Ovary (tissue), 7 donors: ENCODE measurements at regions not wholly inside any gene's neighbourhood (a gene's known extent, or its start where the extent isn't known, plus 50 kb on each side); places are given as distances from the start of the nearest gene placed in this dataset.

Experiments
- DNase-seq, 5 donors: peaks; one replicate each; pipeline ENCODE4 v3.0.0-alpha.2; 2019 to 2020
- H3K27ac ChIP-seq, 2 donors: fragments of 200-600 bp; one replicate each; pipeline versions ENCODE4 v1.5.1 to v1.8.0; 2019 to 2022
- H3K27me3 ChIP-seq: fragments of 200-600 bp; one replicate; pipeline ENCODE4 v1.8.0; 2022
- H3K36me3 ChIP-seq: fragments of 200-600 bp; sonication (generic); one replicate; pipeline ENCODE4 v1.5.1; 2019
- H3K4me1 ChIP-seq: one replicate; pipeline ENCODE4 v1.8.1; 2013; ENCODE audit warnings: mild to moderate bottlenecking, moderate library complexity; ENCODE audit not compliant: insufficient read depth
- H3K4me3 ChIP-seq: fragments of 200-600 bp; sonication (generic); one replicate; pipeline ENCODE4 v1.5.1; 2017
- H3K9me3 ChIP-seq, 2 donors: fragments of 200-600 bp in 1 of 2; sonication (generic) in 1 of 2; one replicate each; pipeline versions ENCODE4 v1.5.1 to v1.8.1; 2013 to 2019; ENCODE audit warnings: mild to moderate bottlenecking in 1 of 2, moderate library complexity in 1 of 2
- CTCF ChIP-seq, 3 donors: fragments of 450-650 bp in 2 of 3; fragments of 200-600 bp in 1 of 3; IDR thresholded peaks; one replicate each; pipeline versions ENCODE4 v1.5.1 to v1.8.0; 2016 to 2022; ENCODE audit warnings: antibody characterized with exemption in 3 of 3, mild to moderate bottlenecking in 1 of 3
- EP300 ChIP-seq: sonication (generic); formaldehyde crosslinking; IDR thresholded peaks from one replicate; pipeline ENCODE4 v1.6.1; 2017; ENCODE audit warnings: antibody characterized with exemption
- POLR2A ChIP-seq: fragments of 450-650 bp; IDR thresholded peaks from one replicate; pipeline ENCODE4 v1.6.1; 2017; ENCODE audit warnings: antibody characterized with exemption, mild to moderate bottlenecking, moderate library complexity
- WGBS, 3 donors: extraction: QIAGEN DNeasy Blood & Tissue Kit in 1 of 3; methylation state at CpG; one replicate each; pipeline versions ENCODE4 v1.1.5 to v1.1.7; 2013 to 2017; 5-methylcytosine and 5-hydroxymethylcytosine counted together
- intact Hi-C, 4 donors: fragments of 100-400 bp; cut with DNase I; formaldehyde crosslinking; loops; one replicate each; pipeline versions ENCODE4 v1.11.0 to v1.15.1; 2022 to 2023
- donor health status: DM: no; HTN: no; CAD: no; lungs with moderate emphysema.
- donor health status: DM: no; HTN: no; CAD: no.
- donor health status: Bipolar disorder and iron deficiency.
- donor health status: DM: no; HTN: no; CAD: no.
- donor health status: DM: yes; HTN: yes; CAD: no.

GRCh38 chr7:96484845-96485244 lies 162.9 kb upstream of the SLC25A13 start:
- H3K27ac ChIP-seq, result no peak overlapping the region
- H3K4me1 ChIP-seq, result peaks cover under 1% of the 10 kb centered on the region
- H3K9me3 ChIP-seq, result no peaks in the 10 kb centered on the region
- TF ChIP-seq CTCF (IDR thresholded peaks at IDR 0.05) (no peak), POLR2A (no peak)
- no peak for DNase-seq
- no peaks in the 10 kb centered on the region for H3K27me3 ChIP-seq
- no peak overlapping the region for H3K4me3 ChIP-seq
- intact Hi-C loops, result no loop called here
- H3K36me3 ChIP-seq, result no peaks in the 10 kb centered on the region
- 27 to 70% (median 33%) methylated on average over 1 of the region's 1 CpG for WGBS, 3 donors

GRCh38 chr7:96484091-96484490 lies 162.2 kb upstream of the SLC25A13 start:
- Histone ChIP-seq H3K36me3 (no peaks in the 10 kb centered on the region), H3K9me3 (no peaks in the 10 kb centered on the region), H3K27me3 (no peaks in the 10 kb centered on the region), H3K4me1 (no peaks in the 10 kb centered on the region), H3K4me3 (no peak overlapping the region), H3K27ac (no peak overlapping the region)
- TF ChIP-seq POLR2A (no peak), EP300 (no peak), CTCF (IDR thresholded peaks at IDR 0.05) (no peak)
- WGBS, 3 donors, result 92 to 96% (median 94%) methylated on average over 2 of the region's 2 CpGs
- intact Hi-C loops, result no loop called here
- no peak for DNase-seq

- no peak for DNase-seq
- Histone ChIP-seq H3K36me3 (no peaks in the 10 kb centered on the region), H3K4me3 (no peak overlapping the region), H3K4me1 (no peaks in the 10 kb centered on the region), H3K27ac (no peak overlapping the region), H3K9me3 (no peaks in the 10 kb centered on the region), H3K27me3 (no peaks in the 10 kb centered on the region)
- WGBS, 3 donors, result 21 to 61% (median 36%) methylated on average over 1 of the region's 1 CpG
- intact Hi-C loops, result no loop called here
- TF ChIP-seq EP300 (no peak), POLR2A (no peak), CTCF (IDR thresholded peaks at IDR 0.05) (no peak)
Observed at GRCh38 chr7:96481796-96482195, 159.9 kb upstream of the SLC25A13 start.

- no peak for TF ChIP-seq CTCF (IDR thresholded peaks at IDR 0.05)
- TF ChIP-seq POLR2A, result no peak
- no peak for TF ChIP-seq EP300
- DNase-seq, result no peak
- intact Hi-C loops, result no loop called here
- H3K4me3 ChIP-seq, result no peak overlapping the region
- no peaks in the 10 kb centered on the region for H3K4me1 ChIP-seq
- no peaks in the 10 kb centered on the region for H3K27me3 ChIP-seq
- WGBS, 3 donors, result 73 to 80% (median 78%) methylated on average over 4 of the region's 4 CpGs
- no peaks in the 10 kb centered on the region for H3K9me3 ChIP-seq
- no peaks in the 10 kb centered on the region for H3K36me3 ChIP-seq
- H3K27ac ChIP-seq, result no peak overlapping the region
Observed at GRCh38 chr7:96479015-96479645, 157.2 kb upstream of the SLC25A13 start.
